OCI-LY7 (cell line): ENCODE measurements at regions not wholly inside any gene's neighbourhood (a gene's known extent, or its start where the extent isn't known, plus 50 kb on each side); places are given as distances from the start of the nearest gene placed in this dataset.

Experiments used
- BruUV-seq: library from RNA; stranded (reverse); fragments of 400-500 nt; replicated peaks from 2 replicates; lab custom pipeline; 2021; lab: Mats Ljungman, UMichigan
- CTCF ChIA-PET: fragments of 300-600 bp; sonication (Branson Sonifier 250); formaldehyde crosslinking; loops from one replicate; lab custom pipeline; 2022; ENCODE audit warnings: antibody characterized with exemption; ENCODE audit not compliant: unreplicated experiment; lab: Charles Lee
- POLR2A ChIA-PET: fragments of 300-600 bp; sonication (Branson Sonifier 250); formaldehyde crosslinking; loops from one replicate; lab custom pipeline; 2022; ENCODE audit warnings: antibody characterized with exemption; lab: Charles Lee
- DNase-seq: peaks from one replicate; pipeline ENCODE4 v3.0.0-alpha.2; 2015; ENCODE audit warnings: low spot score
- H2AFZ ChIP-seq: fragments of 200-600 bp; sonication (generic), shearing (Covaris generic); 2 replicates; pipeline ENCODE4 v1.6.1; 2014; ENCODE audit warnings: mild to moderate bottlenecking, antibody characterized with exemption, low read length, moderate library complexity
- H3K27ac ChIP-seq: fragments of 200-600 bp; sonication (generic); 2 replicates; pipeline ENCODE4 v1.5.1; 2014; ENCODE audit warnings: mixed run types, low read depth, mild to moderate bottlenecking, moderate library complexity, low read length, inconsistent platforms; ENCODE audit not compliant: poor library complexity, severe bottlenecking
- H3K36me3 ChIP-seq: fragments of 200-600 bp; sonication (generic); 2 replicates; pipeline ENCODE4 v1.6.1; 2014; ENCODE audit warnings: mild to moderate bottlenecking, antibody characterized with exemption, low read length, moderate library complexity, mixed read lengths; ENCODE audit not compliant: insufficient read depth
- H3K4me1 ChIP-seq: fragments of 200-600 bp; sonication (generic); 2 replicates; pipeline ENCODE4 v1.5.1; 2014; ENCODE audit warnings: mild to moderate bottlenecking, low read length; ENCODE audit not compliant: insufficient read depth, poor library complexity, severe bottlenecking
- H3K4me2 ChIP-seq: fragments of 200-600 bp; sonication (generic); 2 replicates; pipeline ENCODE4 v1.6.1; 2014; ENCODE audit warnings: mild to moderate bottlenecking, low read length
- H3K4me3 ChIP-seq: fragments of 200-600 bp; sonication (generic); 2 replicates; pipeline ENCODE4 v1.5.1; 2014; ENCODE audit warnings: mild to moderate bottlenecking, low read depth, low read length; ENCODE audit not compliant: poor library complexity, severe bottlenecking
- H3K79me2 ChIP-seq: fragments of 200-600 bp; sonication (generic); 2 replicates; pipeline ENCODE4 v1.6.1; 2016; ENCODE audit warnings: low read depth, mild to moderate bottlenecking, low read length, moderate library complexity, mixed read lengths; ENCODE audit not compliant: insufficient read depth
- H3K9me2 ChIP-seq: fragments of 200-600 bp; sonication (generic); 2 replicates; pipeline ENCODE4 v1.6.1; 2016; ENCODE audit warnings: mild to moderate bottlenecking, low read length, mixed read lengths; ENCODE audit not compliant: insufficient read depth
- H3K9me3 ChIP-seq: fragments of 200-600 bp; sonication (generic); 2 replicates; pipeline ENCODE4 v1.6.1; 2014; ENCODE audit warnings: mild to moderate bottlenecking, mixed run types, low read length, mixed read lengths
- H4K20me1 ChIP-seq: fragments of 200-600 bp; sonication (generic); 2 replicates; pipeline ENCODE4 v1.6.1; 2014; ENCODE audit warnings: mild to moderate bottlenecking, antibody characterized with exemption, low read length, moderate library complexity, mixed read lengths; ENCODE audit not compliant: insufficient read depth
- EZH2phosphoT487 ChIP-seq: fragments of 200-600 bp; sonication (generic); IDR thresholded peaks from 2 replicates; pipeline ENCODE4 v1.6.1; 2018; ENCODE audit warnings: low read depth, borderline replicate concordance, mild to moderate bottlenecking, mixed run types, antibody characterized with exemption, low read length, moderate library complexity, mixed read lengths
- intact Hi-C: fragments of 100-400 bp; cut with micrococcal nuclease; formaldehyde crosslinking; loops from one replicate; pipeline ENCODE4 v1.10.0; 2022; ENCODE audit not compliant: unreplicated experiment
- TF ChIP-seq, protein P1 (sequence below): fragments of 200-600 bp; sonication (generic); conservative IDR thresholded peaks from 2 replicates; pipeline ENCODE4 v1.5.1; 2014; ENCODE audit warnings: mild to moderate bottlenecking, antibody characterized with exemption, low read length, moderate library complexity, mixed read lengths

- H3K9me2 ChIP-seq = no peaks in the 10 kb centered on the region
- H4K20me1 ChIP-seq = no peaks in the 10 kb centered on the region
- no peak for DNase-seq
- no peaks in the 10 kb centered on the region for H3K79me2 ChIP-seq
- CTCF ChIA-PET = no interaction called here
- H3K36me3 ChIP-seq = no peaks in the 10 kb centered on the region
- no peak overlapping the region for H2AFZ ChIP-seq
- no TSS peak for BruUV-seq
- POLR2A ChIA-PET = interaction anchor here (0.6 kb wide), 1 partner anchor 632 kb away, joined by 3 read pairs; no protein-coding TSS in a partner anchor
- H3K4me3 ChIP-seq = no peak overlapping the region
- TF ChIP-seq, protein P1, sequence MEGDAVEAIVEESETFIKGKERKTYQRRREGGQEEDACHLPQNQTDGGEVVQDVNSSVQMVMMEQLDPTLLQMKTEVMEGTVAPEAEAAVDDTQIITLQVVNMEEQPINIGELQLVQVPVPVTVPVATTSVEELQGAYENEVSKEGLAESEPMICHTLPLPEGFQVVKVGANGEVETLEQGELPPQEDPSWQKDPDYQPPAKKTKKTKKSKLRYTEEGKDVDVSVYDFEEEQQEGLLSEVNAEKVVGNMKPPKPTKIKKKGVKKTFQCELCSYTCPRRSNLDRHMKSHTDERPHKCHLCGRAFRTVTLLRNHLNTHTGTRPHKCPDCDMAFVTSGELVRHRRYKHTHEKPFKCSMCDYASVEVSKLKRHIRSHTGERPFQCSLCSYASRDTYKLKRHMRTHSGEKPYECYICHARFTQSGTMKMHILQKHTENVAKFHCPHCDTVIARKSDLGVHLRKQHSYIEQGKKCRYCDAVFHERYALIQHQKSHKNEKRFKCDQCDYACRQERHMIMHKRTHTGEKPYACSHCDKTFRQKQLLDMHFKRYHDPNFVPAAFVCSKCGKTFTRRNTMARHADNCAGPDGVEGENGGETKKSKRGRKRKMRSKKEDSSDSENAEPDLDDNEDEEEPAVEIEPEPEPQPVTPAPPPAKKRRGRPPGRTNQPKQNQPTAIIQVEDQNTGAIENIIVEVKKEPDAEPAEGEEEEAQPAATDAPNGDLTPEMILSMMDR = no peak
- no peak for TF ChIP-seq EZH2phosphoT487
- intact Hi-C loops = no loop called here
- no peak overlapping the region for H3K27ac ChIP-seq
- no peaks in the 10 kb centered on the region for H3K4me1 ChIP-seq
- H3K9me3 ChIP-seq = no peaks in the 10 kb centered on the region
- H3K4me2 ChIP-seq = no peak overlapping the region
Measured at GRCh38 chr2:160956243-160956802, 203.9 kb upstream of the TANK start.

DNA sequence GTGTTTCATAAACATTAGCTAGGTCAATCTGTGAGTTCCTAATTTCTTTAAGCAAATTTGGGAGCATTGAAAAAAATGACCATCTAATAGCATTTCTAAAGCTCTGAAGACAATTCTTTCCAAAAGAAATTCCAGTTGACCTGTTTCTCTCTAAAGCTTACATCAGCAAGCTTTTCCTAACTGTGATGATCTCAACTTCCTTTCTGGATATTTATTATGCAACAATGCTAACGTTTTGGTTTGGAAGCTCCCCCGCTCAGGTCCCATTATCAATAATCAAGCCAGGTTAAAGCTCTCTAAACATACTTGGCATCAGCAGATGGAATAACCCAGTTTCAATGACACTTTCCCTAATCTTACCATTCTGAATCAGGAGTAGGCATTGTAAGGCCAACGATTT, 196.3 kb upstream of the TANK start:
- no peaks in the 10 kb centered on the region for H3K9me3 ChIP-seq
- no TSS peak for BruUV-seq
- no peak for DNase-seq
- H3K4me2 ChIP-seq = no peak overlapping the region
- H3K4me1 ChIP-seq = no peaks in the 10 kb centered on the region
- TF ChIP-seq, protein P1 = no peak
- TF ChIP-seq EZH2phosphoT487 = no peak
- no peak overlapping the region for H2AFZ ChIP-seq
- no peaks in the 10 kb centered on the region for H3K79me2 ChIP-seq
- no peak overlapping the region for H3K27ac ChIP-seq
- H3K36me3 ChIP-seq = no peaks in the 10 kb centered on the region
- POLR2A ChIA-PET = interaction anchor here (0.6 to 1.4 kb wide), 7 partner anchors 48 to 1901 kb away, joined by 3 read pairs; no protein-coding TSS in a partner anchor
- H3K9me2 ChIP-seq = no peaks in the 10 kb centered on the region
- CTCF ChIA-PET = interaction anchor here (0.9 kb wide), 1 partner anchor 14 kb away, joined by 3 read pairs; no protein-coding TSS in a partner anchor
- no peaks in the 10 kb centered on the region for H4K20me1 ChIP-seq
- H3K4me3 ChIP-seq = no peak overlapping the region
- intact Hi-C loops = no loop called here

DNA sequence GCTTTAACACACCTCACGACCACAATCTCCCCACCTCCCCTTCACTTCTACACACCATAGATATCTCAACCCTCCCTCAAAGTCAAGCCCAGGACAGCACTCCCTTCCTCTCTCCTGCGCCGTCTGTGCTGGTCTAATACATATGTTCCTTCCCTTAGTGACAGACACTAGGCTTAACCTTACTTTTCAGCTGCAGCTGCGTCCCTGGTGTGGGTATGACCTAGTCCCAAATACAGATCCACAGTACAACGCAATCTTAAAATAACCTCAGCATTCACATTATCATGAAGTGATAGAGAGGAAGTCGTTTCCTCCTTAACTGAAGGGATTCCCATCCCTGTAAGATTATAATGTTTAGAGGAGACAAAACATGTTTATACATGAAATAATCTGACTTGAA, 192.7 kb upstream of the TANK start:
- no peaks in the 10 kb centered on the region for H3K36me3 ChIP-seq
- no peaks in the 10 kb centered on the region for H3K9me2 ChIP-seq
- no peak for DNase-seq
- no peak overlapping the region for H3K4me2 ChIP-seq
- intact Hi-C loops = no loop called here
- H4K20me1 ChIP-seq = no peaks in the 10 kb centered on the region
- BruUV-seq = no TSS peak
- no peak overlapping the region for H3K27ac ChIP-seq
- TF ChIP-seq EZH2phosphoT487 = no peak
- TF ChIP-seq, protein P1 = no peak
- POLR2A ChIA-PET = interaction anchor here (0.7 to 1.1 kb wide), 2 partner anchors 322 to 642 kb away, joined by 3 read pairs; no protein-coding TSS in a partner anchor
- CTCF ChIA-PET = no interaction called here
- H3K4me3 ChIP-seq = no peak overlapping the region
- no peaks in the 10 kb centered on the region for H3K4me1 ChIP-seq
- no peaks in the 10 kb centered on the region for H3K9me3 ChIP-seq
- no peak overlapping the region for H2AFZ ChIP-seq
- no peaks in the 10 kb centered on the region for H3K79me2 ChIP-seq
